T-helper 1 cell treated with Interleukin-12 subunit alpha and Interleukin-12 subunit beta and Interleukin-4 antibody, amounts not matched to agents 30 ng/mL and 1 ng/mL, for 36 hours (primary cell): ENCODE measurements at regions not wholly inside any gene's neighbourhood (a gene's known extent, or its start where the extent isn't known, plus 50 kb on each side); places are given as distances from the start of the nearest gene placed in this dataset.

Experiments used
- intact Hi-C: fragments of 100-400 bp; cut with micrococcal nuclease; formaldehyde crosslinking; loops from one replicate; pipeline ENCODE4 v1.15.1; 2024

DNA sequence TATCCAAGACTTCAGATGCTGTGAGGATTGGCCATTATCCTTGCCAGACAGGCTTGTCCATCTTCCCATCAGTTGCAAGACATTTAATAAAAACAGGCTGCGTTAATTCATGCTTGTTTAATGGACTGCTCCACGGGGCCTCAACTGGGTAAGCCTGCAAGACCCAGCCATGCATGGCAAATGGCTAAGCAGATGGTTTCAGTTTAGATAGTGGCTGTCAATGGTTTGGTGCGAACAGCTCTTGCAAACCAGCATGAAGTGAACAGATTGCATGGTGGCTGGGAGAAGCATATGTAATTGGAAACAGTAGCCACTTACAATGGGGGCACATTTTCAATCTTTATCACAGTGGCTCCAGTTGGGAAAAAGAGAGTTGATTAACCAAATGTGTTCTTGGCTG lies 628.2 kb upstream of the KLF4 start:
- intact Hi-C loops = no loop called here

DNA sequence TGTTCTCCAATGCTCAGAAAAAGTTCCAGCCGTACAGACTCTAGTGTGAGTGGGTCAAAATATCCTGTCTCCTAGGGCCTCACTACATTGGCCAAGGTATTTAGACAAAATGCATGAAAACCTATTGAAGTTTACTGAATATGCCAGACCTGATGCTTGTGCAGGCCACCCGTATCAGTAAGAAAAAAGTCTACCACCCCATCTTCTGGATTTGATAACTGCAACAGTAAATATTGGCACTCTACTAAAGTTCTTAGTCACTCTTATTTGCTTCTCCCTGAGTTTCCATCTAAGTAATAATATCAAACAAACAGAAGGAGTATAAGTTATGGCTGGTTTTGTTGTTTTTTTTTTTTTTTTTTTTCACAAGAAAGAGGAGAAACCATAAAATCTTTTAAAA lies 627.7 kb upstream of the KLF4 start:
- intact Hi-C loops = no loop called here

DNA sequence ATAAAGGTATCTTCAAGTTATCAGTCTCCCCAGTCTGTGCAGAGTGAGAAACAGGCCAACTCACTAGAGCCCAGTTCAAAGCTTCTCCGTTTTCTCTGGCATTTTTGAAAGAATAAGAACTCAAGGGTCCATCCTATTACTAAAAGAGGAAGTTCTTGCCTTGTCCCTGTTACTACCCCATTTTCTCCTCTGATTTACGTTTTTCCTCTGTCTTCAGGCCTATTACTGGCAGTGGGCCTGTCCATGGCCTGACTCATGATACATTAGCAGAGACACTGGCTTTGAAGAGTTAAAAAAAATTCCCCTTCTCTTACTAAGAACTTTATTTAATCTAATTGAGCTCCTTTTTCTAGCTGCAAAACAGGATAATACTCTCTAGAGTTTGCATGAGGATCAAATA lies 624.0 kb upstream of the KLF4 start:
- intact Hi-C loops = no loop called here

DNA sequence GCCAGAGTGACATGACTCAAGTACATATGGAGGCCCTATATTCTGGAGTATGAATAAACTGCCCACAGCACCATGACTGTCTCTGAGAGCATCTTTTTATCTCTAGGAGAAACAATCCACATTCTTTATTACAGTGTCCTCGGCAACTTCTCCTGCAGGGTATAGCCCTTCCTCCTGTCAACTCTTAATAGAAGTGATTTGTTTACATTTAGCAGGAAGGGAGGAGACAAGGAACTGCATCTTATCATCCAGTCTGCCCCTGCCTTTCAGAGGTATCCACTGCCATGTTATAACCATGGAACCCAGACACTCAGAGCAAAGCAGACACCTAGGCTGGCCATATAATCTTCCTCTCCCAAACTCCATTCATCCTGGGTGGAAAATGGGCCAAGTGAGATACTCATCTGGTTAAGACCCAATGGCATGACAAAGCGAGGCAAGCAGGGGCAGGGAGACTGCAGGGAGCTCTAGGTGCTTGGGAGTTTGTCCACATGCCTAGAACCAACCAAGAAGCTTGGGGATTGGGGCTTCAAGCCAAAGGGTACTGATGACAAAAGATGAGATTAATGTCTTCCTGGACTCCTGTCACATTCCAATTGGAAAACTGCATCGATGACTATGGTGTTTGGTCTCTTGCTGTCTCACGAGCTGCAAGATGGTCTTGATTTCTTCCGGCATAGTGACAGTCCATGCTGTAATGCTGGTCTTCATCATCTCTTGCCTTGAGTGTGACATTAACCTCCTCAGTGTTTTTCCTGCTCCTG lies 620.5 kb upstream of the KLF4 start:
- intact Hi-C loops = no loop called here

- intact Hi-C loops = no loop called here
Observed at GRCh38 chr9:108108852-108109448, 619.4 kb upstream of the KLF4 start.

DNA sequence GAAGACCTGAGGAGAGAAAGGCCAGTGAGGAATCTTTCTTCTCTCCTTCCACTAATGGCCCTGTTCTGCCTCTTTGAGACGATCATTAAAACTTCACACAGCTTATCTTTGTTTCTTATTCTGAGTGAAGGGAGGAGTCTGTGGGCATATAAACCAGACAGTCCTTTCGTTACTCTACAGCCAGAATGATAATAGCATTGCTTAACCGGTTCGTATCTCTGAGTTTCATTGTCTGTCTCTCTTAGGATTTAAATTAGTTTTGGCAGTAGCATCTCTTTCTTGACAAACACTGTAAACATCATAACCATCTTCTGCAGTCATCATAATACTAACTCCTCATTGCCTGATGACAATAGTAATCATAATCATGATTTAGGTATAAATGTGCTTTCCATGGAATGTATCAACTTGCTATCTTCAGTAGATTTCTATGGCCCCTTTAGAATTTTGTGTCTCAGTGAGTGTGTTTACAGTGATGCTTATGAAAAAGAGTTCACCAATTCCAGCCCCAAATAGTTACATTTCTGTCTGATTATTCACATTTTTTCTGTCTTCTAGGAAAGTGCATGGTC lies 618.8 kb upstream of the KLF4 start:
- intact Hi-C loops = no loop called here

- intact Hi-C loops = no loop called here
Observed at GRCh38 chr9:108105885-108106284, 616.3 kb upstream of the KLF4 start.

- intact Hi-C loops = no loop called here
Observed at GRCh38 chr9:108104991-108105390, 615.4 kb upstream of the KLF4 start.

- intact Hi-C loops = no loop called here
Observed at GRCh38 chr9:108103046-108103693, 613.6 kb upstream of the KLF4 start.

DNA sequence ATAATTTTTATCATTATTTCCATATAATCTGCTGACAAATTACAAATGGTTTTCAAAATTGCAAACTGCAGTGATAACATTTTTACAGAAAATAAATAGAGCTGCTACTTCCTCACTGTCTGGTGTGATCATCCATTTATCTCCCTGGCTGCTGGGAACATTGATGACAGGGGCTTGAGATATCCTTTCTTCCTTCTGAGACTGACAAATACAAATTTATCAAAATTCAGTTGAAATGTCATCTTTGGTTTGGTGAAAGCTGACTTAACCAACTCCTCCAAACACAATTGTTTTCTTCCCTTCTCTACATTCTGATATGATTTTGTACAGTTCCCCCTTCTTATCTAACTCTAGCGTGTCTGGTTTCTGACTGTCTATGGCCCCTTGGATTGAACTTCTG lies 611.8 kb upstream of the KLF4 start:
- intact Hi-C loops = no loop called here

DNA sequence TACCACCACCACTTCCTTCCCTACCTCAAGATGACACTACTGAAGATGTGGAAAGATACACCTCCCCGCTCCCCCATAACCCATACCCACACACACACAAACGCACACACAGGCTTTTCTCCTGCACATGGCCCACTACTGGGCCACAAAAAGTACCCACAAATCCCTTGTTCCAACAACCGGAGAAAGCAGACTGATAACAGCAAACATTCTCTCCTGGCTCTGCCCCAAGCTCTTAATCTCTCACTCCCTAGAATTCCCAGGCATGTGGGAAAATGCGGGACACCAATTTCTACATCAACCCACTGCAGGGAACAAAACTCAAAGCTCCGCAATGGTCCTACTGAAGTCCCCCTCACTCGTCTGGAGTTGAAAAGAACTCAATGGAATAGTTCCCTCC lies 611.0 kb upstream of the KLF4 start:
- intact Hi-C loops = no loop called here

GRCh38 chr9:108099854-108100253 lies 610.3 kb upstream of the KLF4 start:
- intact Hi-C loops = no loop called here

- intact Hi-C loops = no loop called here
Observed at GRCh38 chr9:108095496-108095895, 605.9 kb upstream of the KLF4 start.

GRCh38 chr9:108094676-108094993 lies 605.1 kb upstream of the KLF4 start:
- intact Hi-C loops = no loop called here

DNA sequence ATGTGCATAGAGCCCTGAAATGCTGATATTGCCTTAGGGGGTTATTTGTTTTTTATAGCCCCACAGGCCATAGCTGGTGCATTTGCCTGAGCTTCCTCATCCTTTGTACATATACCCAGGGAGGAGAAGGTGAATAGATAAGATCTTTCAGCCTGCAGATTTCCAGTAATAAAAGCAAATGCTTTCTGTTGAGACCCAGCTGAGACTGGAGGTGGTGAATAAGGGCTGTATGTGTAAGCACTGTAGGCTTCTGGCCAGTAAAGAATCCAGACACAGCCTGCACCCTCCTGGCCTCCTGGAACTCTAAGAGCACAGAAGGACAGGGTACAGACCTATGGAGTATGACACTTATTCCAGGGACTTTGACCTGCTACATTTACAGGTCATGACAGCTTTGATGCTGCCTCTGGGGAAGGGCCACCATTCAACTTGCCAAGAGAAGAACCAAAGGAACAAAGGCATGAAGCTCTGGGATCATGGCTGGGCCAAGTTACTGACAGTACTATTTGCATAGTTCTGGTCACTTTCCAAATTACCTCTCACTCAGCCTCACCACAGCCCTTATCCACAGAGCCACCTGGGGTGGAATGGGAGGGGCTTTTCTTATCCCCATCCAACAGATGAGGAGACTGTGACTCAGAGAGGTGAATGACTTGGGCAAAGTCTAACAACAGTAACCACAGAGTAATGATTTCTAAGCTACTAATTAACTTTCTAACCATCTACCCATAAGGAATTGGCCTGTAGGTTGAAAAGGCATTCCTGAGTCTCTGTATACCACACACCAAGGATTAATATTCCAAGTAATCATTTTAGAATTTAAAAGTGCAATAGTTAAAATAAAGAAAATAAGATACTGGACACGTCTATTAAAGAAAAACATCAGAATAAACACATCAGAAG lies 604.5 kb upstream of the KLF4 start:
- intact Hi-C loops = no loop called here

DNA sequence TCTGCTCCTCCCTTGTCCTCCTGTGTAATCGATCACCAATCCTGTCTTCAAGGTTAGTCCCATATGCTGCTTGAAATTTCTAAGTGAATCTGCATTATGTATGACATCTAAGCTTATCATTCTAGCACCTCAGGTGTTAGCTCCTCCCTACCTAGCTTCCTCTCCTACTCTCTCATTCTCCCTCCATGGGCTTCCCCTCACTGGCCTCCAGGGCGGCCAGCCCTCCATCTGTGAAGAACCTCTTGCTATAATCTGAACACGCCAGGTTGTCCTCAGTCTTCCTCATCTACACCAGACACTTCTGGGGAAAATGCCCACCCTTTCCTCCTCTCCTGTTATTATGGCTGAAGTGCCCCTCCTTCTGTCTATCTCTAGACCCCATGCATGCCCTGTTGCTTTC lies 599.3 kb upstream of the KLF4 start:
- intact Hi-C loops = no loop called here

- intact Hi-C loops = no loop called here
Observed at GRCh38 chr9:108087781-108088180, 598.2 kb upstream of the KLF4 start.

GRCh38 chr9:108086624-108087023 lies 597.1 kb upstream of the KLF4 start:
- intact Hi-C loops = no loop called here

DNA sequence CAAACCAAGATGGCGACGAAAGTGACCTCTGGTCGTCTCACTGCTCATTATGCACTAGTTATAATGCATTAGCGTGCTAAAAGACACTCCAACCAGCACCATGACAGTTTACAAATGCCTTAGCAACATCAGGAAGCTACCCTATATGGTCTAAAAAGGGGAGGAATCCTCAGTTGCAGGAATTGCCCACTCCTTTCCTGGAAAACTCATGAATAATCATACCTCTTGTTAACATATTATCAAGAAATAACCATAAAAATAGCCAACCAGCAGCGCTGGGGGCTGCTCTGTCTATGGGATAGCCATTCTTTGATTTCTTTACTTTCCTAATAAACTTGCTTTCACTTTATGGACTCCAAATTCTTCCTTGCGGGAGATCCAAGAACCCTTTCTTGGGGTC lies 595.7 kb upstream of the KLF4 start:
- intact Hi-C loops = no loop called here

DNA sequence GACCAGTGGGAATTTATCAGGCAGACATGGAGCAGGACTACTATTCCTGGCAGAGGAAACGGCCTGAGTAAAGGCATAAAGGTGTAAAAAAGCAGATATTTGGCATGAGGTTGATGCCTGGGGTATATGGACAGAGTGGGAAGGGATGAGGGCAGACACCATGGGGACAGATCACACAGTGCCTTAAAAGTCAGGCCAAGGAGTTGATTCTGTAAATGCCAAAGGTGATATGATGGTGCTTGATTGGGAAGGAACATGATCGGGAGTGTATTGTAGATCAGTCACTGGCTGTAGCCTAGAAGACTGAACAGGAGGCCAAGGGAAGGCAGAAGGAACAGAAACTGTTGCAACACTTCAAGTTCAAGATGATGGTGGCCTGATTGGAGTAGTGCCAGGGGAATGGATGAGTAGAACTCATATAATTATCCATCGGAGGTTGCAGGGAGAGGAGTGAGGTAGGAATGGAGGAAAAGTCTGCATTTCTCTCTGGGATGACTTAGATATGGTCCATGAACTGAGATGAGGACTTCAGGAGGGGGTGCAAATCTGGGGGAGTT lies 594.3 kb upstream of the KLF4 start:
- intact Hi-C loops = no loop called here

GRCh38 chr9:108083160-108083750 lies 593.7 kb upstream of the KLF4 start:
- intact Hi-C loops = no loop called here
